Gastrocnemius medialis (tissue), 4 donors: ENCODE measurements at regions not wholly inside any gene's neighbourhood (a gene's known extent, or its start where the extent isn't known, plus 50 kb on each side); places are given as distances from the start of the nearest gene placed in this dataset.

ENCODE experiments used
- ATAC-seq, 2 donors: fragments of 150-250 bp; one replicate each; pipeline ENCODE4 v1.9.1; 2016
- DNase-seq, 2 donors: peaks; one replicate each; pipeline ENCODE4 v3.0.0-alpha.2; 2019
- H3K27ac ChIP-seq, 4 donors: fragments of 200-600 bp; sonication (generic); 1 replicate in 1 of 4; 2 replicates in 3 of 4; pipeline ENCODE4 v1.5.1; 2016 to 2018; ENCODE audit warnings: mild to moderate bottlenecking in 2 of 4, moderate library complexity in 1 of 4
- H3K27me3 ChIP-seq, 3 donors: fragments of 200-600 bp; sonication (generic) in 2 of 3; 1 replicate in 1 of 3; 2 replicates in 2 of 3; pipeline versions ENCODE4 v1.5.1 to v1.6.0; 2016 to 2019; ENCODE audit warnings: mild to moderate bottlenecking in 1 of 3, moderate library complexity in 1 of 3
- H3K36me3 ChIP-seq, 2 donors: fragments of 200-600 bp; sonication (generic) in 1 of 2; one replicate each; pipeline ENCODE4 v1.5.1; 2017 to 2018
- H3K4me1 ChIP-seq, 2 donors: fragments of 200-600 bp; sonication (generic) in 1 of 2; one replicate each; pipeline ENCODE4 v1.5.1; 2016 to 2017; ENCODE audit warnings: mild to moderate bottlenecking in 2 of 2
- H3K4me3 ChIP-seq, 4 donors: fragments of 200-600 bp; sonication (generic) in 3 of 4; 1 replicate in 1 of 4; 2 replicates in 3 of 4; pipeline ENCODE4 v1.5.1; 2016 to 2019; ENCODE audit warnings: mild to moderate bottlenecking in 2 of 4
- H3K9me3 ChIP-seq, 3 donors: fragments of 200-600 bp; sonication (generic) in 2 of 3; 1 replicate in 1 of 3; 2 replicates in 2 of 3; pipeline ENCODE4 v1.5.1; 2016 to 2019
- CTCF ChIP-seq, 5 experiments: fragments of 450-650 bp in 3 of 5; fragments of 200-600 bp in 2 of 5; sonication (generic) in 2 of 5; IDR thresholded peaks in 4 of 5; conservative IDR thresholded peaks in 1 of 5; 1 replicate in 4 of 5; 2 replicates in 1 of 5; pipeline ENCODE4 v1.5.1; 2016 to 2019; ENCODE audit warnings: antibody characterized with exemption in 5 of 5, mild to moderate bottlenecking in 3 of 5, moderate library complexity in 3 of 5
- POLR2A ChIP-seq, 2 donors: fragments of 450-650 bp; IDR thresholded peaks; one replicate each; pipeline ENCODE4 v1.6.1; 2017; ENCODE audit warnings: antibody characterized with exemption in 2 of 2, mild to moderate bottlenecking in 2 of 2, moderate library complexity in 2 of 2
- in situ Hi-C, 4 donors: fragments of 200-750 bp; cut with MboI; loops; one replicate each; pipeline versions ENCODE4 v1.15.0 to v1.8.0; 2017; ENCODE audit warnings: low sequenced_read_pairs in 4 of 4
- intact Hi-C: fragments of 100-400 bp; cut with DNase I; formaldehyde crosslinking; loops from one replicate; pipeline ENCODE4 v1.15.1; 2023; ENCODE audit warnings: low total_unique reads

GRCh38 chr5:159645179-159645846 lies 271.0 kb upstream of the ADRA1B start:
- H3K27ac ChIP-seq, result no peak overlapping the region
- TF ChIP-seq POLR2A (IDR thresholded peaks at IDR 0.05) (no peak), CTCF (IDR thresholded peaks at IDR 0.05 in 4 of 5, conservative IDR thresholded peaks at IDR 0.05 in 1 of 5) (no peak)
- H3K4me1 ChIP-seq, result no peaks in the 10 kb centered on the region
- DNase-seq, result no peak
- in situ Hi-C loops, result no loop called here
- no peak for ATAC-seq
- H3K27me3 ChIP-seq, result no peaks in the 10 kb centered on the region
- H3K36me3 ChIP-seq, result no peaks in the 10 kb centered on the region
- no peaks in the 10 kb centered on the region for H3K9me3 ChIP-seq
- intact Hi-C loops, result no loop called here
- H3K4me3 ChIP-seq, result no peak overlapping the region

- H3K4me3 ChIP-seq, result no peak overlapping the region
- no peaks in the 10 kb centered on the region for H3K9me3 ChIP-seq
- TF ChIP-seq POLR2A (IDR thresholded peaks at IDR 0.05), result no peak
- no peak for TF ChIP-seq CTCF (IDR thresholded peaks at IDR 0.05 in 4 of 5, conservative IDR thresholded peaks at IDR 0.05 in 1 of 5)
- H3K36me3 ChIP-seq, result no peaks in the 10 kb centered on the region
- no peak for DNase-seq
- H3K4me1 ChIP-seq, result no peaks in the 10 kb centered on the region
- intact Hi-C loops (no loop called here), in situ Hi-C loops (no loop called here)
- H3K27me3 ChIP-seq, result no peaks in the 10 kb centered on the region
- H3K27ac ChIP-seq, result no peak overlapping the region
- no peak for ATAC-seq
Measured at GRCh38 chr5:159650803-159651202, 265.5 kb upstream of the ADRA1B start.

GRCh38 chr5:159655757-159656409 lies 260.4 kb upstream of the ADRA1B start:
- H3K36me3 ChIP-seq, result no peaks in the 10 kb centered on the region
- no peak for ATAC-seq
- H3K27ac ChIP-seq, result no peak overlapping the region
- H3K4me3 ChIP-seq, result no peak overlapping the region
- no peaks in the 10 kb centered on the region for H3K4me1 ChIP-seq
- no peak for DNase-seq
- TF ChIP-seq POLR2A (IDR thresholded peaks at IDR 0.05), result no peak
- no peak for TF ChIP-seq CTCF (IDR thresholded peaks at IDR 0.05 in 4 of 5, conservative IDR thresholded peaks at IDR 0.05 in 1 of 5)
- H3K27me3 ChIP-seq, result no peaks in the 10 kb centered on the region
- intact Hi-C loops (no loop called here), in situ Hi-C loops (no loop called here)
- H3K9me3 ChIP-seq, result no peaks in the 10 kb centered on the region

GRCh38 chr5:159657298-159657697 lies 259.0 kb upstream of the ADRA1B start:
- no peak for TF ChIP-seq POLR2A (IDR thresholded peaks at IDR 0.05)
- no peak for DNase-seq
- H3K4me3 ChIP-seq, result no peak overlapping the region
- H3K9me3 ChIP-seq, result no peaks in the 10 kb centered on the region
- H3K27me3 ChIP-seq, result no peaks in the 10 kb centered on the region
- H3K27ac ChIP-seq, result no peak overlapping the region
- ATAC-seq, result no peak
- intact Hi-C loops (no loop called here), in situ Hi-C loops (no loop called here)
- no peaks in the 10 kb centered on the region for H3K4me1 ChIP-seq
- no peaks in the 10 kb centered on the region for H3K36me3 ChIP-seq

- no peaks in the 10 kb centered on the region for H3K4me1 ChIP-seq
- in situ Hi-C loops, result no loop called here
- no peak for TF ChIP-seq CTCF (IDR thresholded peaks at IDR 0.05 in 4 of 5, conservative IDR thresholded peaks at IDR 0.05 in 1 of 5)
- TF ChIP-seq POLR2A (IDR thresholded peaks at IDR 0.05), result no peak
- H3K36me3 ChIP-seq, result no peaks in the 10 kb centered on the region
- H3K27ac ChIP-seq, result no peak overlapping the region
- ATAC-seq (no peak), DNase-seq (no peak)
- H3K9me3 ChIP-seq, result no peaks in the 10 kb centered on the region
- no peaks in the 10 kb centered on the region for H3K27me3 ChIP-seq
- intact Hi-C loops, result no loop called here
- no peak overlapping the region for H3K4me3 ChIP-seq
Measured at GRCh38 chr5:159657771-159658170, 258.5 kb upstream of the ADRA1B start.
